Transverse colon (tissue), 4 donors: ENCODE measurements at regions not wholly inside any gene's neighbourhood (a gene's known extent, or its start where the extent isn't known, plus 50 kb on each side); places are given as distances from the start of the nearest gene placed in this dataset.
"Not testable (repeated sequence)": the region's sequence is repeated elsewhere in the genome, so short reads cannot be mapped to it uniquely, and the experiment has no call there.

Experiments
- DNase-seq: peaks from one replicate; pipeline ENCODE4 v3.0.0-alpha.2; 2019
- H3K27ac ChIP-seq, 4 donors: fragments of 200-600 bp; sonication (generic); 2 replicates each; pipeline ENCODE4 v1.5.1; 2016 to 2018; ENCODE audit warnings: inconsistent platforms in 4 of 4
- H3K27me3 ChIP-seq: fragments of 200-600 bp; sonication (generic); 2 replicates; pipeline ENCODE4 v1.5.1; 2017; ENCODE audit warnings: inconsistent platforms
- H3K36me3 ChIP-seq, 4 donors: fragments of 200-600 bp; sonication (generic); 2 replicates each; pipeline ENCODE4 v1.5.1; 2017 to 2019; ENCODE audit warnings: inconsistent platforms in 4 of 4
- H3K4me1 ChIP-seq, 4 donors: fragments of 200-600 bp; sonication (generic); 2 replicates each; pipeline ENCODE4 v1.5.1; 2017 to 2020; ENCODE audit warnings: inconsistent platforms in 4 of 4
- H3K4me3 ChIP-seq, 4 donors: fragments of 200-600 bp; sonication (generic); 1 replicate in 1 of 4; 2 replicates in 3 of 4; pipeline versions ENCODE4 v1.5.1 to v1.6.1; 2017 to 2019; ENCODE audit warnings: inconsistent platforms in 4 of 4
- H3K9me3 ChIP-seq, 2 donors: fragments of 200-600 bp; sonication (generic); 2 replicates each; pipeline ENCODE4 v1.5.1; 2017 to 2019; ENCODE audit warnings: inconsistent platforms in 2 of 2
- CTCF ChIP-seq, 5 experiments: fragments of 200-600 bp in 3 of 5; fragments of 450-650 bp in 2 of 5; sonication (generic) in 3 of 5; IDR thresholded peaks; 1 replicate in 2 of 5; 2 replicates in 3 of 5; pipeline ENCODE4 v1.5.1; 2016 to 2017; ENCODE audit warnings: antibody characterized with exemption in 5 of 5, inconsistent platforms in 3 of 5, mild to moderate bottlenecking in 2 of 5, moderate library complexity in 1 of 5
- EP300 ChIP-seq: sonication (generic); formaldehyde crosslinking; IDR thresholded peaks from one replicate; pipeline ENCODE4 v1.6.1; 2017; ENCODE audit warnings: antibody characterized with exemption, low read depth
- POLR2A ChIP-seq: fragments of 450-650 bp; IDR thresholded peaks from one replicate; pipeline ENCODE4 v1.6.1; 2016; ENCODE audit warnings: antibody characterized with exemption, mild to moderate bottlenecking, moderate library complexity
- POLR2AphosphoS5 ChIP-seq, 3 donors: sonication (generic); formaldehyde crosslinking; IDR thresholded peaks; one replicate each; pipeline ENCODE4 v1.6.1; 2016; ENCODE audit warnings: antibody characterized with exemption in 3 of 3
- WGBS, 2 donors: methylation state at CpG; one replicate each; pipeline ENCODE4 v1.1.5; 2018; ENCODE audit warnings: low coverage in 1 of 2; 5-methylcytosine and 5-hydroxymethylcytosine counted together
- in situ Hi-C, 4 donors: fragments of 200-750 bp; cut with MboI; loops; one replicate each; pipeline versions ENCODE4 v1.15.0 to v1.15.1; 2017; ENCODE audit warnings: low sequenced_read_pairs in 3 of 4, low pct_ligation_motif_present in 1 of 4, low pct_unique_long_range_greater_than_20kb in 1 of 4
- intact Hi-C: fragments of 100-400 bp; cut with DNase I; formaldehyde crosslinking; loops from one replicate; pipeline ENCODE4 v1.15.1; 2023; ENCODE audit warnings: low total_unique reads

GRCh38 chrX:33855251-33855650, 276.9 kb downstream of the FAM47A start:
- in situ Hi-C loops (no loop called here), intact Hi-C loops (no loop called here)
- no peaks in the 10 kb centered on the region for H3K4me1 ChIP-seq
- no peak for TF ChIP-seq POLR2A
- TF ChIP-seq EP300 = no peak
- TF ChIP-seq POLR2AphosphoS5 (IDR thresholded peaks at IDR 0.05) = no peak
- no peak for TF ChIP-seq CTCF (IDR thresholded peaks at IDR 0.05)
- no peak overlapping the region for H3K27ac ChIP-seq
- no peaks in the 10 kb centered on the region for H3K36me3 ChIP-seq
- no peak for DNase-seq
- H3K9me3 ChIP-seq = no peaks in the 10 kb centered on the region
- no peaks in the 10 kb centered on the region for H3K27me3 ChIP-seq
- no peak overlapping the region for H3K4me3 ChIP-seq

DNA sequence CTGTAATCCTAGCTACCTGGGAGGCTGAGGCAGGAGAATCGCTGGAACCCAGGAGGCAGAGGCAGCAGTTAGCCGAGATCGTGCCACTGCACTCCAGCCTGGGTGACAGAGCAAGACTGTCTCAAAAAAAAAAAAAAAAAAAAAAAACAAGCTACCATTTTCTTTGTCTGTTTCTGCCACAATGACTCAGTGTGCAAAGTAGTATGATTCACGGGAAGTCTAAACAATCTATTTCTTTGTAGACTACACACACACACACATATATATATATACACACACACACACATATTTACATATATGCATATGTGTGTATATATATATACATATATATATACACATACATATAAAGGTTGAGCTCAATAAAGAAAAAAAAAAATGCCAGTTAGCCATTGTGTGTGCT, 280.0 kb downstream of the FAM47A start:
- in situ Hi-C loops, H3K4me3 ChIP-seq: not testable (repeated sequence)
- WGBS, 2 donors = 77% methylated on average over 4 of the region's 4 CpGs; no CpG with 5 or more reads in 1 of the 2 donors

DNA sequence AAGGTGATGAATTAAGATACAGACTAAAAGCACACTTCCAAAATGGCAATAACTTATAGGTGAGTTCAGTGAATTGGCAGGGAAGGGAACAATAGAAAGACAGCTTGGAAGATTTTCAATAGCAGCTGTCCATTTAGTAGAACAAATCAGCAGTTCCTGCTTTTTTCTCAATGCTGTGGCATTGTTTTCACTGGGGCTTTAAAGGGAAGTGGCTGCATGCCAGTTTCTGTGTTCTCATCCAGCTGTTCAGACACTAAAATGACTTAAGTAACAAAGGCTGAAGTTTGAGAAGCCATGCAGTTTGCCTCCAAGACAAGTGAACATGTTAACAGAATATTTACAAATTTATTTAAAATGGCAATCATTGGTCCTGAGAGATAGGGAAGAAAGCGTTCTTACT, 291.9 kb downstream of the FAM47A start:
- no peaks in the 10 kb centered on the region for H3K4me1 ChIP-seq
- intact Hi-C loops (no loop called here), in situ Hi-C loops (no loop called here)
- TF ChIP-seq POLR2AphosphoS5 (IDR thresholded peaks at IDR 0.05) = no peak
- no peak for TF ChIP-seq POLR2A
- TF ChIP-seq EP300 = no peak
- TF ChIP-seq CTCF (IDR thresholded peaks at IDR 0.05) = no peak
- H3K27ac ChIP-seq = no peak overlapping the region
- WGBS, 2 donors = 40 to 70% methylated on average over 1 of the region's 1 CpG
- no peak overlapping the region for H3K4me3 ChIP-seq
- H3K36me3 ChIP-seq = no peaks in the 10 kb centered on the region
- DNase-seq = no peak
- H3K27me3 ChIP-seq = no peaks in the 10 kb centered on the region
- no peaks in the 10 kb centered on the region for H3K9me3 ChIP-seq

More for the DNA sequence above, 280.0 kb downstream of the FAM47A start:
- H3K9me3 ChIP-seq, H3K27ac ChIP-seq, DNase-seq, H3K27me3 ChIP-seq, intact Hi-C loops, H3K4me1 ChIP-seq, H3K36me3 ChIP-seq: not testable (repeated sequence)

DNA sequence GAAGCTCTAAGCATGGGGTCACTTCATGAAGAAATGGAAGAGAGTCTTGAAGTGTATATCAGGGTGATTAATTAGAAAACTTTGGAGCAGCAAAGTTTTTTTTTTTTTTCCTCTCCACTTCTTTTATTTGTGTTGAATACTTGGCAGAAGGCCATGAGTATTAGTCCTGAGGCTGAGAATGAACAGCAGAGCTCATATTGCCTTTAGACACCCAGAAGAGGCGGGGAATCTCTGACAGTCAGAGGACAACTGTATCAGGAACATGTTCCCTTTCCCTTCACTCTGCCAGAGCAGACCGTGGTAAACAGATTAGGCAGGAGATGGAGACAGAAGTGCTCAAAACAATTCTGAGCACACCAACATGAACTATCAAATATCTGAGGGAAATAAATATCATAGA, 300.9 kb downstream of the FAM47A start:
- in situ Hi-C loops = no loop called here
- H3K27ac ChIP-seq = no peak overlapping the region
- H3K4me3 ChIP-seq = no peak overlapping the region
- no peaks in the 10 kb centered on the region for H3K9me3 ChIP-seq
- H3K27me3 ChIP-seq = no peaks in the 10 kb centered on the region
- no peaks in the 10 kb centered on the region for H3K36me3 ChIP-seq
- intact Hi-C loops = no loop called here
- DNase-seq = no peak
- TF ChIP-seq EP300 (no peak), POLR2AphosphoS5 (IDR thresholded peaks at IDR 0.05) (no peak), POLR2A (no peak), CTCF (IDR thresholded peaks at IDR 0.05) (no peak)
- no peaks in the 10 kb centered on the region for H3K4me1 ChIP-seq
- 38% methylated on average over 2 of the region's 2 CpGs; no CpG with 5 or more reads in 1 of the 2 donors for WGBS, 2 donors

DNA sequence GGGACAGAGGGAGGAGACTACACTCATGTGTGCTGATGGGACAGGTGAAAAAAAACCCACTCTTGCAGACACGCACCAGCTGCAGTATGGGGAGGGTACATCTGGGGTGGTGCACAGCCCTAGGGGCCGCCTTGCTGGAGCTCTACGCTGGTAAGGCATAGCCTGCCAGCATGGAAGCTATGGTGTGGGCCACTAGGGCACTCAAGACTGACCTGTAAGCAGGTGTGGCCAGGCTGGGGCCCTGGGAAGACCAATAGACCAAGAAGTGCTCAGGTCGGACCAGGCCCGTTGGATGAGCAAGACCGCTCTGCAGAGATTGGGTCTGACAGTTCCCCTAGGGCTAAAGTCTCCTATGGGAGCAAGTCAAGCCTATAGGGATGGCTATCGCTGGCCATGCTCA, 314.8 kb downstream of the FAM47A start:
- TF ChIP-seq POLR2A (no peak), EP300 (no peak), POLR2AphosphoS5 (IDR thresholded peaks at IDR 0.05) (no peak), CTCF (IDR thresholded peaks at IDR 0.05) (no peak)
- Histone ChIP-seq H3K36me3 (no peaks in the 10 kb centered on the region), H3K4me3 (no peak overlapping the region), H3K27ac (no peak overlapping the region), H3K9me3 (no peaks in the 10 kb centered on the region), H3K4me1 (no peaks in the 10 kb centered on the region), H3K27me3 (no peaks in the 10 kb centered on the region)
- in situ Hi-C loops (no loop called here), intact Hi-C loops (no loop called here)
- DNase-seq = no peak
- 84 to 100% methylated on average over 2 to 7 of the region's 7 CpGs for WGBS, 2 donors
